Fibroblast of skin of left quadriceps (primary cell): ENCODE measurements at regions not wholly inside any gene's neighbourhood (a gene's known extent, or its start where the extent isn't known, plus 50 kb on each side); places are given as distances from the start of the nearest gene placed in this dataset.

Source experiments
- DNase-seq, 2 experiments: peaks; one replicate each; pipeline ENCODE4 v3.0.0-alpha.2; 2013; ENCODE audit warnings: low read depth in 2 of 2

DNA sequence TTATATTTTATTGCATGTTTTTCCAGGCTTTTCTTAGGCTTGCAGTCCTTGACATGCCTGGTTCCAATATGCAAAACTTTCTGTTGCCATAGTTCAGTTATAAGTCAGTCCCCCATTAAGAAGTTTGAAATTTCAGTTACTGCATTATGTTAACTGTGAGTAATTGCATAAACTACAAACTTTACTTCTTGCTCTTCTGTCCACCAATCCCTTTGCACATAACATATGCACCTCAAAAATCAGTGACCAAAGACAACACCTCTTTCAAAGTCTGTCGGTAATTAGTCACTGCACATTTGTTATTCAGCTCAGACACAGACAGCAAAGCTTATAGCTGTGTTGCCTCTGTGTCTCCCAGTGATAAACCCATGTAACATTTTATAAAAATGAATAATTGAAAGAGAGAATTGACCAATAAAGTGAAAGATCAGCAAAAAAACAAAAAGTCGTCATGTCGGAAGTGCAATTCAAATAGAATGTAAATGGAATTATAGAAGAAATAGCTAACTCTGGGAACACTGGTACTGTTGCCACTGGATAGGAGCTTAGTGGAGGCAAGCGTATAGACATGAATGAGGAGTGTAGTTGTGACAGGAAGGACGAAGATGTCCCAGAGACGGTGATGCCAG, 50.3 kb upstream of the BTBD3 start:
- DNase-seq, result no peak
